Lower leg skin (tissue), 3 donors: ENCODE measurements at regions not wholly inside any gene's neighbourhood (a gene's known extent, or its start where the extent isn't known, plus 50 kb on each side); places are given as distances from the start of the nearest gene placed in this dataset.

Experiments used
- POLR2A ChIP-seq, 2 donors: fragments of 450-650 bp; IDR thresholded peaks; one replicate each; pipeline ENCODE4 v1.6.1; 2016 to 2017; ENCODE audit warnings: antibody characterized with exemption in 2 of 2, mild to moderate bottlenecking in 1 of 2, moderate library complexity in 1 of 2
- TF ChIP-seq, protein P1 (sequence below), 3 donors: fragments of 450-650 bp; IDR thresholded peaks; one replicate each; pipeline ENCODE4 v1.5.1; 2016; ENCODE audit warnings: antibody characterized with exemption in 3 of 3, mild to moderate bottlenecking in 3 of 3, moderate library complexity in 2 of 3

DNA sequence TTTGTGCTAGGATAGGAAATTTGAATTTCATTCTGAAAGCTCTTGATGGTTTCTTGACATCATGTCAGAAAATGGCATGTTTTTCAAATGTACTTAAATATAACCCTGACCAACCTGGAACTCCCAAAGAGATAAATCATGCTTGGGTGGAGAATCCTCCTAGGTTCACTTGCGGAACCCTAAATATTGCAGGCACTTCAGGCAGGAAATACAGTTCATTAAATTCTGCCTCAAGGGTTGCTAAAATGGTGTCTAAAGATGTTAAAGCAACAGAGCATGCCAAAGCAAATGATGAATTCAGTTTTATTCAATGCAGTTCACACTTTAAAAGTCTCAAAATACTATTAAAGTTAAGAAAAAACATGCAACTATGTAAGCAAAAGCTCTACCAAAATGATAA is 415.9 kb downstream of the SLITRK6 start:
- TF ChIP-seq, protein P1, sequence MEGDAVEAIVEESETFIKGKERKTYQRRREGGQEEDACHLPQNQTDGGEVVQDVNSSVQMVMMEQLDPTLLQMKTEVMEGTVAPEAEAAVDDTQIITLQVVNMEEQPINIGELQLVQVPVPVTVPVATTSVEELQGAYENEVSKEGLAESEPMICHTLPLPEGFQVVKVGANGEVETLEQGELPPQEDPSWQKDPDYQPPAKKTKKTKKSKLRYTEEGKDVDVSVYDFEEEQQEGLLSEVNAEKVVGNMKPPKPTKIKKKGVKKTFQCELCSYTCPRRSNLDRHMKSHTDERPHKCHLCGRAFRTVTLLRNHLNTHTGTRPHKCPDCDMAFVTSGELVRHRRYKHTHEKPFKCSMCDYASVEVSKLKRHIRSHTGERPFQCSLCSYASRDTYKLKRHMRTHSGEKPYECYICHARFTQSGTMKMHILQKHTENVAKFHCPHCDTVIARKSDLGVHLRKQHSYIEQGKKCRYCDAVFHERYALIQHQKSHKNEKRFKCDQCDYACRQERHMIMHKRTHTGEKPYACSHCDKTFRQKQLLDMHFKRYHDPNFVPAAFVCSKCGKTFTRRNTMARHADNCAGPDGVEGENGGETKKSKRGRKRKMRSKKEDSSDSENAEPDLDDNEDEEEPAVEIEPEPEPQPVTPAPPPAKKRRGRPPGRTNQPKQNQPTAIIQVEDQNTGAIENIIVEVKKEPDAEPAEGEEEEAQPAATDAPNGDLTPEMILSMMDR (IDR thresholded peaks at IDR 0.05) = no peak
- no peak for TF ChIP-seq POLR2A (IDR thresholded peaks at IDR 0.05)
